GM12878 (cell line): ENCODE measurements at regions not wholly inside any gene's neighbourhood (a gene's known extent, or its start where the extent isn't known, plus 50 kb on each side); places are given as distances from the start of the nearest gene placed in this dataset.

Source experiments
- ATAC-seq: fragments of 200-7000 bp; cut with Tn5 transposase; 3 replicates; pipeline ENCODE4 v1.9.1; 2020; ENCODE audit warnings: mild to moderate bottlenecking, moderate library complexity
- BruUV-seq: library from RNA; stranded (reverse); fragments of 400-500 nt; replicated peaks from 2 replicates; lab custom pipeline; 2021; lab: Mats Ljungman, UMichigan
- CTCF ChIA-PET: fragments of 300-600 bp; sonication (Branson Sonifier 250); formaldehyde crosslinking; extraction: SDS; loops from one replicate; lab custom pipeline; 2021; ENCODE audit warnings: inconsistent platforms; lab: Yijun Ruan, JAX
- POLR2A ChIA-PET: fragments of 350-600 bp; formaldehyde crosslinking; extraction: SDS; loops from one replicate; lab custom pipeline; 2021; ENCODE audit warnings: inconsistent platforms; lab: Charles Lee
- RAD21 ChIA-PET: fragments of 300-600 bp; sonication (Branson Sonifier 250); formaldehyde crosslinking; loops from one replicate; lab custom pipeline; 2023; ENCODE audit warnings: antibody characterized with exemption; ENCODE audit not compliant: unreplicated experiment; lab: Charles Lee
- SMC1A ChIA-PET: fragments of 300-600 bp; sonication (Branson Sonifier 250); formaldehyde crosslinking; loops from one replicate; lab custom pipeline; 2023; ENCODE audit not compliant: unreplicated experiment, uncharacterized antibody; lab: Charles Lee
- DNase-seq: peaks from one replicate; pipeline ENCODE4 v3.0.0-alpha.2; 2011; ENCODE audit warnings: low read depth, low spot score
- FAIRE-seq: peaks from 3 replicates; lab custom pipeline; 2011; peaks lifted over from hg19 to GRCh38; lab: Jason Lieb, UNC
- H2AFZ ChIP-seq: 2 replicates; pipeline ENCODE4 v1.6.0; 2011; ENCODE audit warnings: low read depth, low read length, control low read depth; ENCODE audit not compliant: control insufficient read depth
- H3K27ac ChIP-seq: 2 replicates; pipeline ENCODE4 v1.5.1; 2011; ENCODE audit warnings: control low read depth; ENCODE audit not compliant: control insufficient read depth, insufficient read depth
- H3K27me3 ChIP-seq, 2 experiments: replicated peaks in 1 of 2; 2 replicates each; pipeline versions ENCODE4 v1.6.0 to v1.6.1; 2011; ENCODE audit warnings: low read length in 1 of 2; ENCODE audit not compliant: control insufficient read depth in 2 of 2, insufficient read depth in 2 of 2
- H3K36me3 ChIP-seq, 2 experiments: 2 replicates each; pipeline ENCODE4 v1.5.1; 2011; ENCODE audit warnings: low read length in 1 of 2; ENCODE audit not compliant: control insufficient read depth in 2 of 2, insufficient read depth in 2 of 2
- H3K4me1 ChIP-seq: 2 replicates; pipeline ENCODE4 v1.6.1; 2011; ENCODE audit warnings: mild to moderate bottlenecking, low read length, moderate library complexity, mixed read lengths; ENCODE audit not compliant: control insufficient read depth, insufficient read depth
- H3K4me2 ChIP-seq: 2 replicates; pipeline ENCODE4 v1.6.0; 2011; ENCODE audit warnings: control low read depth; ENCODE audit not compliant: control insufficient read depth, insufficient read depth
- H3K4me3 ChIP-seq: fragments of 200-600 bp; sonication (generic); 2 replicates; pipeline ENCODE4 v1.5.1; 2016
- H3K79me2 ChIP-seq: 2 replicates; pipeline ENCODE4 v1.6.0; 2011; ENCODE audit warnings: low read length; ENCODE audit not compliant: control insufficient read depth, insufficient read depth
- H3K9ac ChIP-seq: 2 replicates; pipeline ENCODE4 v1.8.0; 2011; ENCODE audit warnings: low read length, control low read depth, mixed read lengths; ENCODE audit not compliant: control insufficient read depth, insufficient read depth
- H3K9me3 ChIP-seq: replicated peaks from 3 replicates; pipeline ENCODE4 v1.5.1; 2011; ENCODE audit warnings: mild to moderate bottlenecking, low read length; ENCODE audit not compliant: control insufficient read depth, insufficient read depth
- H4K20me1 ChIP-seq: 2 replicates; pipeline ENCODE4 v1.6.0; 2011; ENCODE audit not compliant: control insufficient read depth, insufficient read depth
- GABPA ChIP-seq: IDR thresholded peaks from 2 replicates; pipeline ENCODE4 v1.6.1; 2014; ENCODE audit warnings: antibody characterized with exemption, low read depth, mild to moderate bottlenecking, inconsistent platforms
- MXI1 ChIP-seq: fragments of 150-350 bp; IDR thresholded peaks from 2 replicates; pipeline ENCODE4 v1.6.1; 2011; ENCODE audit warnings: low read depth, mild to moderate bottlenecking, inconsistent platforms, low read length, improper control_type of control experiment
- NFIC ChIP-seq: IDR thresholded peaks from 2 replicates; pipeline ENCODE4 v1.6.1; 2012; ENCODE audit warnings: low read depth, mild to moderate bottlenecking, inconsistent platforms, low read length, moderate library complexity
- POU2F2 ChIP-seq: IDR thresholded peaks from 3 replicates; pipeline ENCODE4 v1.6.1; 2011; ENCODE audit warnings: low read depth, mild to moderate bottlenecking, low read length, borderline replicate concordance
- SP1 ChIP-seq: IDR thresholded peaks from one replicate; pipeline ENCODE4 v1.6.1; 2011; ENCODE audit warnings: low read depth, low read length
- YBX1 ChIP-seq: fragments of 450-650 bp; IDR thresholded peaks from 2 replicates; pipeline ENCODE4 v1.6.1; 2016; ENCODE audit warnings: antibody characterized with exemption
- ZNF207 ChIP-seq: fragments of 450-650 bp; IDR thresholded peaks from 2 replicates; pipeline ENCODE4 v1.6.1; 2014; ENCODE audit warnings: antibody characterized with exemption, mild to moderate bottlenecking, borderline replicate concordance
- ZNF274 ChIP-seq: IDR thresholded peaks from one replicate; pipeline ENCODE4 v1.8.0; 2011; ENCODE audit not compliant: insufficient read length, insufficient read depth
- ZNF384 ChIP-seq: IDR thresholded peaks from 2 replicates; pipeline ENCODE4 v1.6.1; 2012; ENCODE audit warnings: low read depth, mild to moderate bottlenecking, low read length, improper control_type of control experiment, borderline replicate concordance
- WGBS: methylation state at CpG from one replicate; pipeline ENCODE4 v1.1.6; 2016; ENCODE audit warnings: low lambda C conversion rate; ENCODE audit not compliant: insufficient replicate concordance, insufficient coverage; ENCODE audit errors: missing lambda C conversion rate; 5-methylcytosine and 5-hydroxymethylcytosine counted together
- in situ Hi-C: fragments of 300-500 bp; cut with MboI; formaldehyde crosslinking; loops from 9 replicates; pipeline ENCODE4 v1.14.3; 2018; ENCODE audit warnings: mixed read lengths
- intact Hi-C: fragments of 100-400 bp; cut with micrococcal nuclease; formaldehyde crosslinking; loops from one replicate; pipeline ENCODE4 v1.14.2; 2022; ENCODE audit not compliant: unreplicated experiment
- TF ChIP-seq, protein P1 (sequence below): fragments of 450-650 bp; IDR thresholded peaks from 2 replicates; pipeline ENCODE4 v1.6.1; 2017; ENCODE audit warnings: mild to moderate bottlenecking
- TF ChIP-seq, protein P2 (sequence below): IDR thresholded peaks from 2 replicates; pipeline ENCODE4 v1.6.1; 2012; ENCODE audit warnings: low read length, inconsistent platforms
- TF ChIP-seq, protein P3 (sequence below): fragments of 450-650 bp; formaldehyde crosslinking; IDR thresholded peaks from 2 replicates; pipeline ENCODE4 v1.4.0; 2022; ENCODE audit warnings: mild to moderate bottlenecking, moderate library complexity

DNA sequence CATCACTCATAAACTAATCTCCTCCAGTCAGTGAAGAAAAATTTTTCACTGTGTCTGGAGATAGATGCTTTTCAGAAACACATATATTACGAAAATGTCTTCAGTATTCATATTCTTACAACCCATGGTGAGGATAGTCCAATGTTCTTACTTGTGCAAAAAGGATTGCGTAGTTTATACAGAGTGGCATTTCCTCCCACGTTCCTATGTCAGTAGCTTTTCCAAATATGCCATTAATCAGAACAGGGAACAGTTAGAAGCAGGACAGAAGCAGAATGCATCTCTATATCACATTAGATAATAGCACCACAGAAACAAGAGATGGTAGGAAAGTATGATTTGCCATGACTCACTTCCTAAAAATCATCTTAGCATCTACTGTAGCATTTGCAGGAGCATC, 282.9 kb downstream of the SLITRK5 start:
- RAD21 ChIA-PET = no interaction called here
- DNase-seq = no peak
- in situ Hi-C loops = no loop called here
- CTCF ChIA-PET = no interaction called here
- no peak overlapping the region for H2AFZ ChIP-seq
- no peaks in the 10 kb centered on the region for H3K27me3 ChIP-seq
- H3K9ac ChIP-seq = no peak overlapping the region
- SMC1A ChIA-PET = no interaction called here
- no peak overlapping the region for H3K27ac ChIP-seq
- 25% methylated on average over 3 of the region's 3 CpGs for WGBS
- no peaks in the 10 kb centered on the region for H3K36me3 ChIP-seq
- H3K4me1 ChIP-seq = no peaks in the 10 kb centered on the region
- no peak for FAIRE-seq
- no TSS peak for BruUV-seq
- H3K4me2 ChIP-seq = no peak overlapping the region
- no peak for TF ChIP-seq NFIC
- POLR2A ChIA-PET = no interaction called here
- H3K79me2 ChIP-seq = no peaks in the 10 kb centered on the region
- H3K9me3 ChIP-seq = no peaks in the 10 kb centered on the region
- no peaks in the 10 kb centered on the region for H4K20me1 ChIP-seq
- intact Hi-C loops = no loop called here
- H3K4me3 ChIP-seq = no peak overlapping the region
- no peak for ATAC-seq

DNA sequence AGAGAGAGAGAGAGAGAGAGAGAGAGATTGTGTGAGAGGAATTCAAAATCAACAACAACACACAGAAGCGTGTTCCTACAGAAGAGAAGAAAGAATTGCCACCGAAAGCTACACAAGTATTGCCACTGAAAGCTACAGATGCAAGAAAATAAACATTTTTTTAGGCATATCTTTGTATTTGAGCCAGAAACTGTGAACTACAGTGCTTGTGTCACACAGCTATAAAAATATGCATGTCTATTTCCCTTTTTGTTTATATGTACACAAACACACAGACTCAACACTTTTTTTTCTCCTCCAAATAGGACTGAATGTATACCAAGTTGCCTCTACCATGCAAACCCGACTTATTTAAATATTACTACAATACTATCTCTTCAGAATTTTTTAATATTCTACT, 290.4 kb downstream of the SLITRK5 start:
- no peak for DNase-seq
- ChIA-PET POLR2A (no interaction called here), RAD21 (interaction anchor here (1.0 kb wide), 1 partner anchor 13 kb away, joined by 3 read pairs; no protein-coding TSS in a partner anchor), SMC1A (interaction anchor here (2.0 kb wide), 1 partner anchor 13 kb away, joined by 5 read pairs; no protein-coding TSS in a partner anchor), CTCF (no interaction called here)
- FAIRE-seq = no peak
- 1% methylated on average over 3 of the region's 3 CpGs for WGBS
- Histone ChIP-seq H3K4me1 (no peaks in the 10 kb centered on the region), H4K20me1 (no peaks in the 10 kb centered on the region), H3K9me3 (no peaks in the 10 kb centered on the region), H3K27ac (no peak overlapping the region), H3K4me3 (no peak overlapping the region), H3K4me2 (no peak overlapping the region), H3K9ac (no peak overlapping the region), H3K36me3 (no peaks in the 10 kb centered on the region), H3K79me2 (no peaks in the 10 kb centered on the region), H3K27me3 (no peaks in the 10 kb centered on the region), H2AFZ (no peak overlapping the region)
- BruUV-seq = no TSS peak
- intact Hi-C loops = no loop called here
- no peak for ATAC-seq
- in situ Hi-C loops = no loop called here
- no peak for TF ChIP-seq ZNF274
- TF ChIP-seq, protein P1, sequence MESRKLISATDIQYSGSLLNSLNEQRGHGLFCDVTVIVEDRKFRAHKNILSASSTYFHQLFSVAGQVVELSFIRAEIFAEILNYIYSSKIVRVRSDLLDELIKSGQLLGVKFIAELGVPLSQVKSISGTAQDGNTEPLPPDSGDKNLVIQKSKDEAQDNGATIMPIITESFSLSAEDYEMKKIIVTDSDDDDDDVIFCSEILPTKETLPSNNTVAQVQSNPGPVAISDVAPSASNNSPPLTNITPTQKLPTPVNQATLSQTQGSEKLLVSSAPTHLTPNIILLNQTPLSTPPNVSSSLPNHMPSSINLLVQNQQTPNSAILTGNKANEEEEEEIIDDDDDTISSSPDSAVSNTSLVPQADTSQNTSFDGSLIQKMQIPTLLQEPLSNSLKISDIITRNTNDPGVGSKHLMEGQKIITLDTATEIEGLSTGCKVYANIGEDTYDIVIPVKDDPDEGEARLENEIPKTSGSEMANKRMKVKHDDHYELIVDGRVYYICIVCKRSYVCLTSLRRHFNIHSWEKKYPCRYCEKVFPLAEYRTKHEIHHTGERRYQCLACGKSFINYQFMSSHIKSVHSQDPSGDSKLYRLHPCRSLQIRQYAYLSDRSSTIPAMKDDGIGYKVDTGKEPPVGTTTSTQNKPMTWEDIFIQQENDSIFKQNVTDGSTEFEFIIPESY = no peak
- no peak for TF ChIP-seq MXI1
- TF ChIP-seq POU2F2 = no peak
- no peak for TF ChIP-seq ZNF384
- TF ChIP-seq GABPA = no peak
- TF ChIP-seq, protein P2, sequence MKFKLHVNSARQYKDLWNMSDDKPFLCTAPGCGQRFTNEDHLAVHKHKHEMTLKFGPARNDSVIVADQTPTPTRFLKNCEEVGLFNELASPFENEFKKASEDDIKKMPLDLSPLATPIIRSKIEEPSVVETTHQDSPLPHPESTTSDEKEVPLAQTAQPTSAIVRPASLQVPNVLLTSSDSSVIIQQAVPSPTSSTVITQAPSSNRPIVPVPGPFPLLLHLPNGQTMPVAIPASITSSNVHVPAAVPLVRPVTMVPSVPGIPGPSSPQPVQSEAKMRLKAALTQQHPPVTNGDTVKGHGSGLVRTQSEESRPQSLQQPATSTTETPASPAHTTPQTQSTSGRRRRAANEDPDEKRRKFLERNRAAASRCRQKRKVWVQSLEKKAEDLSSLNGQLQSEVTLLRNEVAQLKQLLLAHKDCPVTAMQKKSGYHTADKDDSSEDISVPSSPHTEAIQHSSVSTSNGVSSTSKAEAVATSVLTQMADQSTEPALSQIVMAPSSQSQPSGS = no peak
- TF ChIP-seq SP1 = no peak
- no peak for TF ChIP-seq ZNF207
- TF ChIP-seq, protein P3, sequence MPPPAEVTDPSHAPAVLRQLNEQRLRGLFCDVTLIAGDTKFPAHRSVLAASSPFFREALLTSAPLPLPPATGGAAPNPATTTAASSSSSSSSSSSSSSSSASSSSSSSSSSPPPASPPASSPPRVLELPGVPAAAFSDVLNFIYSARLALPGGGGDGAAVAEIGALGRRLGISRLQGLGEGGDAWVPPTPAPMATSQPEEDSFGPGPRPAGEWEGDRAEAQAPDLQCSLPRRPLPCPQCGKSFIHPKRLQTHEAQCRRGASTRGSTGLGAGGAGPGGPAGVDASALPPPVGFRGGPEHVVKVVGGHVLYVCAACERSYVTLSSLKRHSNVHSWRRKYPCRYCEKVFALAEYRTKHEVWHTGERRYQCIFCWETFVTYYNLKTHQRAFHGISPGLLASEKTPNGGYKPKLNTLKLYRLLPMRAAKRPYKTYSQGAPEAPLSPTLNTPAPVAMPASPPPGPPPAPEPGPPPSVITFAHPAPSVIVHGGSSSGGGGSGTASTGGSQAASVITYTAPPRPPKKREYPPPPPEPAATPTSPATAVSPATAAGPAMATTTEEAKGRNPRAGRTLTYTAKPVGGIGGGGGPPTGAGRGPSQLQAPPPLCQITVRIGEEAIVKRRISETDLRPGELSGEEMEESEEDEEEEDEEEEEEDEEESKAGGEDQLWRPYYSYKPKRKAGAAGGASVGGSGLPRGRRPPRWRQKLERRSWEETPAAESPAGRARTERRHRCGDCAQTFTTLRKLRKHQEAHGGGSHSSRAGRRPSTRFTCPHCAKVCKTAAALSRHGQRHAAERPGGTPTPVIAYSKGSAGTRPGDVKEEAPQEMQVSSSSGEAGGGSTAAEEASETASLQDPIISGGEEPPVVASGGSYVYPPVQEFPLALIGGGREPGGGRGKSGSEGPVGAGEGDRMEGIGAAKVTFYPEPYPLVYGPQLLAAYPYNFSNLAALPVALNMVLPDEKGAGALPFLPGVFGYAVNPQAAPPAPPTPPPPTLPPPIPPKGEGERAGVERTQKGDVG (CRISPR knock-in tag) = no peak
- TF ChIP-seq YBX1 = no peak
